ENCODE measurements at regions not wholly inside any gene's neighbourhood (a gene's known extent, or its start where the extent isn't known, plus 50 kb on each side); places are given as distances from the start of the nearest gene placed in this dataset.

GRCh38 chr11:116442238-116442752, 330.5 kb downstream of the BUD13 start:
- TF ChIP-seq SMC3 (conservative IDR thresholded peaks at IDR 0.05; ENCODE audit: poor library complexity) (no peak), EZH2 (IDR thresholded peaks at IDR 0.05; ENCODE audit: borderline replicate concordance, insufficient read depth, low read length, poor library complexity, severe bottlenecking) (no peak), TAF1 (IDR thresholded peaks at IDR 0.05; ENCODE audit: low read depth) (no peak), MXI1 (conservative IDR thresholded peaks at IDR 0.05; ENCODE audit: poor library complexity, severe bottlenecking) (no peak), POLR2AphosphoS5 (IDR thresholded peaks at IDR 0.05) (no peak), RAD21 (conservative IDR thresholded peaks at IDR 0.05) (no peak), EP300 (conservative IDR thresholded peaks at IDR 0.05; ENCODE audit: poor library complexity, severe bottlenecking) (no peak), REST (IDR thresholded peaks at IDR 0.05; ENCODE audit: borderline replicate concordance) (no peak), CTCF (IDR thresholded peaks at IDR 0.05; ENCODE audit: poor library complexity, severe bottlenecking) (no peak)
- no peaks in the 10 kb centered on the region for H3K27me3 ChIP-seq (ENCODE audit: insufficient read depth, low read depth, low read length)
- H3K9me3 ChIP-seq (ENCODE audit: low read length), result no peaks in the 10 kb centered on the region
- no peak overlapping the region for H3K9ac ChIP-seq (ENCODE audit: low read length)
- H3K4me3 ChIP-seq (ENCODE audit: low read length), result no peak overlapping the region
- no peaks in the 10 kb centered on the region for H3K36me3 ChIP-seq (ENCODE audit: insufficient read depth, low read length)
- H3K27ac ChIP-seq (ENCODE audit: low read length), result no peak overlapping the region
- H4K20me1 ChIP-seq (ENCODE audit: insufficient read depth), result no peaks in the 10 kb centered on the region
- H3K4me2 ChIP-seq (ENCODE audit: low read length), result no peak overlapping the region
- H2AFZ ChIP-seq (ENCODE audit: low read depth, low read length), result no peak overlapping the region
- no peaks in the 10 kb centered on the region for H3K79me2 ChIP-seq (replicated peaks; ENCODE audit: insufficient read depth, low read length)
- no peaks in the 10 kb centered on the region for H3F3A ChIP-seq (ENCODE audit: insufficient read depth, low read length, poor library complexity, severe bottlenecking)
- H3K9me2 ChIP-seq (ENCODE audit: insufficient read depth, low read length), result no peaks in the 10 kb centered on the region

GRCh38 chr11:116439361-116439677, 333.5 kb downstream of the BUD13 start:
- Histone ChIP-seq H3K9ac (ENCODE audit: low read length) (no peak overlapping the region), H3K4me3 (ENCODE audit: low read length) (no peak overlapping the region), H3K4me2 (ENCODE audit: low read length) (no peak overlapping the region), H3F3A (ENCODE audit: insufficient read depth, low read length, poor library complexity, severe bottlenecking) (no peaks in the 10 kb centered on the region), H2AFZ (ENCODE audit: low read depth, low read length) (no peak overlapping the region), H3K27me3 (ENCODE audit: insufficient read depth, low read depth, low read length) (no peaks in the 10 kb centered on the region), H4K20me1 (ENCODE audit: insufficient read depth) (no peaks in the 10 kb centered on the region), H3K79me2 (replicated peaks; ENCODE audit: insufficient read depth, low read length) (no peaks in the 10 kb centered on the region), H3K9me2 (ENCODE audit: insufficient read depth, low read length) (no peaks in the 10 kb centered on the region), H3K27ac (ENCODE audit: low read length) (no peak overlapping the region), H3K36me3 (ENCODE audit: insufficient read depth, low read length) (no peaks in the 10 kb centered on the region), H3K9me3 (ENCODE audit: low read length) (no peaks in the 10 kb centered on the region)
- TF ChIP-seq RAD21 (conservative IDR thresholded peaks at IDR 0.05) (no peak), MXI1 (conservative IDR thresholded peaks at IDR 0.05; ENCODE audit: poor library complexity, severe bottlenecking) (no peak), CTCF (IDR thresholded peaks at IDR 0.05; ENCODE audit: poor library complexity, severe bottlenecking) (no peak), TAF1 (IDR thresholded peaks at IDR 0.05; ENCODE audit: low read depth) (no peak), EZH2 (IDR thresholded peaks at IDR 0.05; ENCODE audit: borderline replicate concordance, insufficient read depth, low read length, poor library complexity, severe bottlenecking) (no peak), EP300 (conservative IDR thresholded peaks at IDR 0.05; ENCODE audit: poor library complexity, severe bottlenecking) (no peak), POLR2AphosphoS5 (IDR thresholded peaks at IDR 0.05) (no peak), REST (IDR thresholded peaks at IDR 0.05; ENCODE audit: borderline replicate concordance) (no peak), SMC3 (conservative IDR thresholded peaks at IDR 0.05; ENCODE audit: poor library complexity) (no peak)

Data from neural cell (in vitro differentiated cells).